DMS153 (cell line): ENCODE measurements at regions not wholly inside any gene's neighbourhood (a gene's known extent, or its start where the extent isn't known, plus 50 kb on each side); places are given as distances from the start of the nearest gene placed in this dataset.
"Not testable (repeated sequence)": the region's sequence is repeated elsewhere in the genome, so short reads cannot be mapped to it uniquely, and the experiment has no call there.

Source experiments
- DNase-seq: peaks from one replicate; lab custom pipeline; 2025; lab: John Stamatoyannopoulos, UW

GRCh38 chr1:61580417-61580816 is 144.5 kb downstream of the TM2D1 start:
- no peak for DNase-seq

GRCh38 chr1:61579802-61580201 is 145.1 kb downstream of the TM2D1 start:
- DNase-seq: no peak

GRCh38 chr1:61572046-61572445 is 152.9 kb downstream of the TM2D1 start:
- DNase-seq: no peak

DNA sequence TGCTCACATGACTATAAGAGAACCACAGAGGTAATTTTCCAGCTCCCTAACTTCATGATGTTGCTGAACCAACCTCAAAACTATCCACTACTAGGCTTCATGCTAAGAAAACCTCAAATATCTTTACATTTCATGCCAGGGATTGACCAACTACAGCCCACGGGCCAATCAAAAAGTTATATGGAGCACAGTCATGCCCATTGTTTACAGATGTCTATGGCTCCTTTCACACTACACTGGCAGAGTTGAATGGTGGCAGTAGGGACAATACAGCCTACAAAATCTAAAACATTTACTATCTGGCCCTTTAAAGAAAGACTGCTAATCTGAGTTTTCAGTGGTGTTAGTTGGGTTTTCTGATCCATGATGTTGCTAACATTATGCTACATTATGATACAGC is 154.8 kb downstream of the TM2D1 start:
- no peak for DNase-seq

DNA sequence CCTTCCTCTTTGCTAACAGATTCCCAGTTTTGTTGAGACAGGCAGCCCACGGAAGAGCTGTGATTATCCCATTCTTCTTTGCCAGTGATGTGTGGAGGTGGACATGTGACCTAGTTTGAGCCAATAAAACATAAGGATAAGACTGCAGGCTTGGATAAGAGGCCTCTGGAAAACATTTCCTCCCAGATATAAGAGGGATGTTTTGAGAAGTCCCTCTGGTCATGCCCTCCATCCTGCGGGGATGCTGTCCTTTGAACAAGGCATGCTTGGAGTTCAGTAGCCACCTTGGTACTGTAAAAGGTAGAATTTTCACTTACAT is 155.7 kb downstream of the TM2D1 start:
- DNase-seq: no peak

DNA sequence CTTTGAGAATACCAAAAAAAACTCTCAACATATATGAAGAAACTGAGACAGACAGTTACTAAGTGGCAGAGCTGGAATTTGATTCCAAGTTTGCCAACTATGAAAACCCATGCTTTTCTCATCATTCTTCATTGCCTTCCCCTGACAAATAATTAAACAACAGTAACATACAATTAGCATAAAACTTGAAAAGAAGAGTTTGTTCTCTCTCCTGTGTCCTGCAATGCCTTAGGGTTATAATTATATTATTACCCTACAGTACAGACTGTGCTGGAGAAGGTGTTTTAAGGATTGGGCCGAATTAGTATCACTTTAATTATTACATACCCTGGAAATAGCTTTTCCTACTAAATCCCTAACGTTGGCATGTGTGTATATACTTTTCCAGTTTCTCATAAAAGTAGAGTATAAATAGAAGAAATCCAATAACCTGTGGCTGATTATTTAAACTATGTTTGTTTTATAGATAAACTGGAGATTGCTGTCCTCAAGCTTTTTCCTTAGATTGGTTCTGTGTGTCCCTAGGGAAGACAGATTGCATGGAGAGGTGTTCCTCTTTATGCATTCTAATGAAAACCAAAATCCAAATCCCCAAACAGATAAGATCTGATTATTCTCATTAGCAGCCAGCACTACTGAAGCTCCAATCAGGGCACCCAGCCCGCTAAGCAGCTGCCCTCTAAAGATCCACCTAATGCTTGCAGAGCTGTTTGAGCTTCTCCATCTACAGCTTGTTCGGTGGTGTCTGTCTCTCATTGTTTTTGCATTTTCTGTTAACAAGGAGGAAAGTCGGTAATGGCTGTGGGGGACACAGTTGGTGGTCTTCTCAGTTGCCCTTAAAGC is 156.3 kb downstream of the TM2D1 start:
- DNase-seq: no peak

- no peak for DNase-seq
These were observed 158.8 kb downstream of the TM2D1 start for GRCh38 chr1:61566177-61566576.

DNA sequence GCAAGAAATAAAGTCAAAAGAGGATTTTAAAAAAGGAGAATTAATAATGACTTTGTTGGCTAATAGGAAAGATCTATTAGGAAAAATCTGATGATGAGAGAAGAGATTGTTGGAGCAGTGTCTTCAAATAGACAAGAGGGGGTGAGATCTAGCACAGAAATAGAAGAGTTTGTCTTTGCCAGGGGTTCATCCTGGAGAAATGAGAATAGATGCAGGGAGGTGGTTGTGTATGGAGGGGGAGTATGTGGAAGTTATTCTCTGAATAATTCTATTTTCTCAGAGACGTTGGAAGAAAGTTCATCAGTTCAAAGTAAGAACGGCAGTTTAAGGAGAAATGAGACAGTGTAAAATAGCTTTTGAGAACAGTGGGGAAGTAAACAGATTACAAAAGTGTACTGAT is 161.3 kb downstream of the TM2D1 start:
- no peak for DNase-seq

DNA sequence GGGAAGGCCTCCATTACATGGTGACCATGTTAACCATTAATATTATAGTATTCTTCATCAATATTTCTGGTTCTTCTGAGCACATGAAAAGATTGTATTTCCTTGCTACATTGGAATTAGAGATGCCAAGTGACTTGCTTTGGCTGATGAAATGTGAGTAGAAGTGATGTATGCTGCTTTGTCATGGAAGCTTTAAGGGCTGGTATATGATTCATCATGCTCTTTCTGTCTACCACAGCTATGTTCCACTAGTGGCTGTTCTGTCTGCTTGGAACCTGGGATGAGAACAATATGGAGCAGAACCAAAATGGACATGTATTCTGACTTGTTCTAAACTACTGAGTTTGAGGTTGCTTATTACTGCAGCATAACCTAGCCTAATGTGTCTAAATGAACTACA is 163.3 kb downstream of the TM2D1 start:
- no peak for DNase-seq

GRCh38 chr1:61560385-61560784 is 164.6 kb downstream of the TM2D1 start:
- DNase-seq: no peak

DNA sequence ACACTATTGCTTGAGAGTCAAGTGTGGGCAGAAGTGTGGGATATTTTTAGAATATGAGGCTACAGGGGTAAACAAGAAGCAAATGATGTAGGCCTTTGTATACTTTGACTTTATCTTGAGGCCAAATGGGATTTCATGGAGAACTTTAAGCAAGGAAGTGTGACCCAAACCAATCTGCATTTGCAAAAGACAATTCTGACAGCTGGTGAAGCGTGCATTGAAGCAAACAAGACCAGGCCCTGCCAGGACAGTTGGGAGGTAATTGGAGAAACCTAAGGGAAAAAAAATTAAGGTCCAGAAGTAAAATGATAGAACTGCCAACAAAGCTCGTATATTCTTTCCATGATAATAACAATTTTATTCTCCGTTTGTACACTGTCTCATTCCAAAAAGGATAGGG is 168.3 kb downstream of the TM2D1 start:
- DNase-seq: no peak

GRCh38 chr1:61552630-61553305 is 172.2 kb downstream of the TM2D1 start:
- no peak for DNase-seq

DNA sequence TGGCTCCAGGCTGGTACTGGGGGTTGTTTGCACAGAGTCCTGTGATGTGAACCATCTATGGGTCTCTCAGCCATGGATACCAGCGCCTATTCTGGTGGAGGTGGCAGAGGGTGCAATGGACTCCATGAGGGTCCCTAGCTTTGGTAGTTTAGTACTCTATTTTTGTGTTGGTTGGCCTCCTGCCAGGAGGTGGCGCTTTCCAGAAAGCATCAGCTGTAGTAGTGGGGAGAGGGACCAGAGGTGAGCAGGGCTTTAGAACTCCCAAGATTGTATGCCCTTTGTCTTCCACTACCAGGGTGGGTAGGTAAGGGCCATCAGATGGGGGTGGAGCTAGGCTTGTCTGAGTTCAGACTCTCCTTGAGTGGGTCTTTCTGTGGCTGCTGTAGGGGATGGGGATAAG is 177.6 kb downstream of the TM2D1 start:
- DNase-seq: not testable (repeated sequence)

GRCh38 chr1:61544870-61545269 is 180.1 kb downstream of the TM2D1 start:
- not testable (repeated sequence) for DNase-seq

DNA sequence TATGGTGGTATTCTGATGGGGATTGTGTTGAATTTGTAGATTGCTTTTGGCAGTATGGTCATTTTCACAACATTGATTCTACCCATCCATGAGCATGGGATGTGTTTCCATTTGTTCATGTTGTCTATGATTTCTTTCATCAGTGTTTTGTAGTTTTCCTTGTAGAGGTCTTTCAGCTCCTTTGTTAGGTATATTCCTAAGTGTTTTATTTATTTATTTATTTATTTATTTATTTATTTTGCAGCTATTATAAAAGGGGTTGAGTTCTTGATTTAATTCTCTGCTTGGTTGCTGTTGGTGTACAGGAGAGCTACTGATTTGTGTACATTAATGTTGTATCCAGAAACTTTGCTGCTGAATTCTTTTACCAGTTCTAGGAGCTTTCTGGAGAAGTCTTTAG is 181.4 kb downstream of the TM2D1 start:
- DNase-seq: not testable (repeated sequence)

DNA sequence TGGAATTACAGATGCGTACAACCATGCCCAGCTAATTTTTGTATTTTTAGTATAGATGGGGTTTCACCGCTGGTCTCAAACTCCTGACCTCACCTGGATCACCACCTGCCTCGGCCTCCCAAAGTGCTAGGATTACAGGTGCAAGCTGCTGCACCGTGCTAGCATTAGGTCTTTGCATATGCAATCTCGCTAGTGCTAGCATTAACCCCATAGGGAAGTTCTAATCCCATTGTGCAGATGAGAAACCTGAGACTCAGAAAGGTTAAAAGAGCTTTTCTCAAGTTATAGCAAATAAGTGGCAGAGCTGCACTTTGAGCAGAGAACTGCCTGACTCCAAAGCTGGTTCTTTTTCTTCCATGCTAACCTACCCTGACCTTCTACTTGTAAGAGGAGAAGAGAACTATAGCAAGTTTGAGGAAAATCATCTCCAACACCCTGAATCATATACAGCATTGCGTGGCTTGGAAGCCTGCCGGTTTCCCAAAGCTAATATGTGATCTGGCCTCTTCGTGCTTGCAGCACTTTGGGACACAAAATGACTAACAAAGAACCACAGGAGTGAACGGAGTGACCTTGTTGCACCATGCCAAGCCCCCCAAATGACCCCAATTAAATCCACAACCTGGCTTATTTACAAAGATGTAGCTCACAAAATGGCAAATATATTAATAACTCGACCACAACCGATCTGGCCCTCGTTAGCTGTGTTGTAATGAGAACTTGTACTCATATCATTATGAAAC is 185.1 kb downstream of the TM2D1 start:
- no peak for DNase-seq

DNA sequence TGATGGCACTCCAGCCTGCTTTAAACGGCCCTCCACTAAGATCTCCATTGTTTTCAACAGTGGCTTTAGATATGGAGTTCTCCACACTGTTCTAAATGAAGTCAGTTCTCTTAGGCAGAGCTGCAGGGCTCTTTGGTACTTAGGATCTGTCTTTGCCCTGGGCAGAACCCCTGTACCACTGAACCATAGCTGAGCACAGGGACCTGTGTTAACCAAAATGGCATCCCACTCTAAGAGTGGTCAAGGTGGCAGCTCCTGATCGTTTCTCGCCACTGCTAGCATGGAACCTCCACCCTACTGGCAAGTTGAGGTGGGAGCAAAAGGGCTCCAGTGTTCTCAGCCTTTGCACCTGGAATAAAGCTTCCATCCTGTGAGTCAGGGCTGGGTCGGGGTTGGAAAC is 186.7 kb downstream of the TM2D1 start:
- no peak for DNase-seq

DNA sequence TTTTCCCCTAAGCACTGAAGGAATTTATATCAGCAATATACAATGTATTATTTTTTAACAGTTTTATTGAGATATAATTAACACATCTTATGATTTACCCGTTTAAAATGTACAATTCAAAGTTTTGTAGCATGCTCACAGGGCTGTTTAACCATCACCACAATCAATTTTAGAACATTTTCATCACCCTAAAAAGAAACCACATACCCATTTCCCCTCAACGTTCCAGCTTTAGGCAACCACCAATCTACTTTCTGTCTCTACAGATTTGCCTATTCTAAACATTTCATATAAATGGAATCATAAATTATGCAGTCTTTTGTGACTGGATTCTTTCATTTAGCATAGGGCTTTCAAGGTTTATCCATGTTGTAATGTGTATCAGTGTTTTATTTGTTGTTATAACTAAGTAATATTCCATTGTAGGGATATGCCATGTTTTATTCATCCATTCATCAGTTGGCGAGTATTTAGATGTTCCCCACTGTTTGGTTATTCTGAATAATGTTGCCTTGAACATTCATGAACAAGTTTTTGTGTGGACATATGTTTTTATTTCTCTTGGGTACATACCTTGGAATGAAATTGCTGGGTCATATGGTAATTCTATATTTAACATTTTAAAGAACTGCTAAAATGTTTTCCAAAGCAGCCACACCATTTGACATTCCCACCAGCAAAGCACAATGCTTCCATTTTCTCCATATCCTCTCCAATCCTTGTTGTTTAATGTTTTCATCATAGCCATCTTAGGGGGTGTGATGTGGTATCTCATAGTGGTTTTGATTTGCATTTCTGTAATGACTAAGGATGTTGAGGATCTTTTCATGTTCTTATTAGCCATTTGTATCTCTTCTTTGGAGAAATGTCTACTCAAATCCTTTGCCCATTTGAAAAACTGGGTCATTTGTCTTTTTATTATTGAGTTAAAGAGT is 188.5 kb downstream of the TM2D1 start:
- DNase-seq: no peak

GRCh38 chr1:61534847-61535246 is 190.1 kb downstream of the TM2D1 start:
- DNase-seq: no peak

GRCh38 chr1:61533546-61533945 is 191.4 kb downstream of the TM2D1 start:
- DNase-seq: no peak

DNA sequence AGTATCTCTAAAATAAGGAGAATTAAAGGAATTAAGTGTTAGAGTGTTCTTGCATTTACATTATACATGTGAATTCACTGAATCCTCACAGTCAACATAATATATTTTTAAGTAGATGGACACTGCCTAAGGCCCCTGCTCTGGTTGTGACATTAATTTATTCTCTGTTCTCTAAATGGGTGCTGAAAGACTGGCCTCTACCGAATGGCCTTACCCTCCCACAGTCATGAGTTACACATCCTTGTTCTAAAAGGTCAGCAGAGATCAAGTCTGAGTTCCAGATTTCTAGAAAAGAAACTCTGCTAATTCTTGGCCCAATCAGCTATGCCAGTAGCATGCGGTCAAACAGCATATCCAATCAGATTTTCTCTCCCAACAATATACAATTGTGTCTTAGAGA is 193.2 kb downstream of the TM2D1 start:
- DNase-seq: no peak
